ENCODE measurements at regions not wholly inside any gene's neighbourhood (a gene's known extent, or its start where the extent isn't known, plus 50 kb on each side); places are given as distances from the start of the nearest gene placed in this dataset.

GRCh38 chr4:22869235-22869634, 176.5 kb downstream of the GBA3 start:
- Histone ChIP-seq H3K4me2 (ENCODE audit: low read depth, low read length, poor library complexity, severe bottlenecking) (no peak overlapping the region), H2AFZ (ENCODE audit: low read length) (no peak overlapping the region), H3K4me1 (ENCODE audit: insufficient read depth, low read length, poor library complexity, severe bottlenecking) (no peaks in the 10 kb centered on the region), H3K79me2 (ENCODE audit: insufficient read depth, low read length) (no peaks in the 10 kb centered on the region), H3K36me3 (ENCODE audit: insufficient read depth, low read length) (no peaks in the 10 kb centered on the region), H3F3A (ENCODE audit: low read depth) (no peaks in the 10 kb centered on the region), H3K9me3 (ENCODE audit: insufficient read depth, low read depth, low read length) (no peaks in the 10 kb centered on the region), H3K9me2 (replicated peaks; ENCODE audit: low read depth, low read length) (no peaks in the 10 kb centered on the region), H3K4me3 (ENCODE audit: low read length, poor library complexity, severe bottlenecking) (no peak overlapping the region), H3K27me3 (ENCODE audit: insufficient read depth, low read length, poor library complexity, severe bottlenecking) (no peaks in the 10 kb centered on the region), H3K9ac (ENCODE audit: low read depth, low read length, poor library complexity, severe bottlenecking) (no peak overlapping the region), H4K20me1 (ENCODE audit: insufficient read depth, low read length, poor library complexity, severe bottlenecking) (no peaks in the 10 kb centered on the region)
- TF ChIP-seq EZH2phosphoT487 (IDR thresholded peaks at IDR 0.05; ENCODE audit: borderline replicate concordance) (no peak), CTCF (conservative IDR thresholded peaks at IDR 0.05; ENCODE audit: low read length) (no peak; the same call in 1 of the 2 replicates)
